ENCODE measurements at regions not wholly inside any gene's neighbourhood (a gene's known extent, or its start where the extent isn't known, plus 50 kb on each side); places are given as distances from the start of the nearest gene placed in this dataset.

- TF ChIP-seq SRF (IDR thresholded peaks at IDR 0.05; ENCODE audit: low read depth) (peak; percentile 86), FOSL1 (IDR thresholded peaks at IDR 0.05; ENCODE audit: low read depth) (peak; percentile 67)
Measured at GRCh38 chr5:130541617-130542221, 623.3 kb downstream of the HINT1 start (continued).

- DNase-seq (ENCODE audit: low read depth, low spot score), result no peak
- H3K9me2 ChIP-seq (ENCODE audit: insufficient read depth), result no peaks in the 10 kb centered on the region
- intact Hi-C loops (cut with micrococcal nuclease), result no loop called here
- H3K9ac ChIP-seq (ENCODE audit: low read length), result no peak overlapping the region
- H3K4me2 ChIP-seq (ENCODE audit: low read length), result no peak overlapping the region
- BruUV-seq (replicated peaks), result no TSS peak
- no peak for TF ChIP-seq POLR2AphosphoS5 (IDR thresholded peaks at IDR 0.05; ENCODE audit: low read depth, low read length)
- TF ChIP-seq MAX (IDR thresholded peaks at IDR 0.05), result no peak
- TF ChIP-seq FOSL1 (IDR thresholded peaks at IDR 0.05; ENCODE audit: low read depth), result no peak
- TF ChIP-seq SRF (IDR thresholded peaks at IDR 0.05; ENCODE audit: low read depth), result no peak
- TF ChIP-seq TCF7L2 (IDR thresholded peaks at IDR 0.05; ENCODE audit: borderline replicate concordance, extremely low read depth, insufficient read depth, insufficient read length), result no peak
- no peak for TF ChIP-seq EGR1 (IDR thresholded peaks at IDR 0.05; ENCODE audit: low read depth)
- TF ChIP-seq CTCF (IDR thresholded peaks at IDR 0.05 in 2 of 3, conservative IDR thresholded peaks at IDR 0.05 in 1 of 3; ENCODE audit: borderline replicate concordance in 1 of 3, insufficient read depth in 1 of 3, low read depth in 2 of 3, low read length in 2 of 3), result no peak
- no peak for TF ChIP-seq CEBPB (IDR thresholded peaks at IDR 0.05; ENCODE audit: low read depth)
- TF ChIP-seq ATF3 (IDR thresholded peaks at IDR 0.05), result no peak
- TF ChIP-seq POLR2A (IDR thresholded peaks at IDR 0.05; ENCODE audit: borderline replicate concordance, extremely low read depth, insufficient read depth, insufficient read length), result no peak
- TF ChIP-seq CBX3 (IDR thresholded peaks at IDR 0.05; ENCODE audit: low read depth), result no peak
- TF ChIP-seq EZH2phosphoT487 (IDR thresholded peaks at IDR 0.05; ENCODE audit: borderline replicate concordance), result no peak
- TF ChIP-seq SIN3A (IDR thresholded peaks at IDR 0.05; ENCODE audit: low read depth), result no peak
- no peak for TF ChIP-seq SP1 (IDR thresholded peaks at IDR 0.05; ENCODE audit: low read depth)
- no peak for TF ChIP-seq ZNF274 (IDR thresholded peaks at IDR 0.05; ENCODE audit: low read depth, low read length)
- no peak overlapping the region for H3K27ac ChIP-seq (ENCODE audit: low read depth, low read length)
- RAD21 ChIA-PET (ENCODE audit: low non-redundant PET in 1 of 2, low total read pairs in 2 of 2, uncharacterized antibody in 2 of 2, unreplicated experiment in 2 of 2), result no interaction called here
- no peaks in the 10 kb centered on the region for H3K36me3 ChIP-seq (ENCODE audit: control insufficient read depth in 1 of 2, insufficient read depth in 2 of 2, low read length in 2 of 2)
- CTCF ChIA-PET, result no interaction called here
- H3K4me3 ChIP-seq (replicated peaks in 1 of 2; ENCODE audit: low read depth in 1 of 2, low read length in 2 of 2), result no peak overlapping the region
- POLR2A ChIA-PET, result no interaction called here
- no peaks in the 10 kb centered on the region for H3K27me3 ChIP-seq (ENCODE audit: insufficient read depth, low read length)
- H3K9me3 ChIP-seq (ENCODE audit: control insufficient read depth in 1 of 2, insufficient read depth in 1 of 2, low read depth in 1 of 2, low read length in 2 of 2), result no peaks in the 10 kb centered on the region
- H3K79me2 ChIP-seq (ENCODE audit: insufficient read depth, low read length), result no peaks in the 10 kb centered on the region
- H2AFZ ChIP-seq (ENCODE audit: low read depth, low read length, poor library complexity, severe bottlenecking), result no peak overlapping the region
- H3K4me1 ChIP-seq (ENCODE audit: control insufficient read depth in 1 of 2, insufficient read depth in 2 of 2, low read length in 2 of 2), result peaks cover 3 to 7% of the 10 kb centered on the region in 2 experiments; a peak in 3 of 4 replicates
- no peaks in the 10 kb centered on the region for H4K20me1 ChIP-seq (ENCODE audit: insufficient read depth)
- ATAC-seq, result no peak
Measured at GRCh38 chr5:130536691-130537090, 628.4 kb downstream of the HINT1 start.

Data from HCT116 (cell line).